Vagina (tissue), 2 donors: ENCODE measurements at regions not wholly inside any gene's neighbourhood (a gene's known extent, or its start where the extent isn't known, plus 50 kb on each side); places are given as distances from the start of the nearest gene placed in this dataset.

Experiments
- DNase-seq, 2 donors: peaks; one replicate each; pipeline ENCODE4 v3.0.0-alpha.2; 2017; ENCODE audit errors: extremely low spot score in 2 of 2
- H3K27ac ChIP-seq: fragments of 200-600 bp; sonication (generic); one replicate; pipeline ENCODE4 v1.5.1; 2019
- H3K27me3 ChIP-seq: fragments of 200-600 bp; sonication (generic); one replicate; pipeline ENCODE4 v1.5.1; 2019
- H3K36me3 ChIP-seq, 2 donors: fragments of 200-600 bp; sonication (generic); one replicate each; pipeline ENCODE4 v1.5.1; 2017 to 2019
- H3K4me1 ChIP-seq: fragments of 200-600 bp; sonication (generic); one replicate; pipeline ENCODE4 v1.5.1; 2019
- H3K4me3 ChIP-seq, 2 donors: fragments of 200-600 bp; sonication (generic); 1 replicate in 1 of 2; 2 replicates in 1 of 2; pipeline ENCODE4 v1.5.1; 2016 to 2019
- H3K9me3 ChIP-seq: fragments of 200-600 bp; sonication (generic); one replicate; pipeline ENCODE4 v1.5.1; 2019
- POLR2A ChIP-seq, 2 donors: fragments of 450-650 bp; IDR thresholded peaks; one replicate each; pipeline ENCODE4 v1.6.1; 2017; ENCODE audit warnings: antibody characterized with exemption in 2 of 2, mild to moderate bottlenecking in 2 of 2, moderate library complexity in 2 of 2
- POLR2AphosphoS5 ChIP-seq, 2 donors: sonication (generic); formaldehyde crosslinking; IDR thresholded peaks; one replicate each; pipeline ENCODE4 v1.9.0; 2017; ENCODE audit warnings: antibody characterized with exemption in 2 of 2, mild to moderate bottlenecking in 2 of 2, low read depth in 1 of 2; ENCODE audit not compliant: insufficient read depth in 1 of 2
- intact Hi-C: fragments of 100-400 bp; cut with DNase I; formaldehyde crosslinking; loops from one replicate; pipeline ENCODE4 v1.15.1; 2023
- TF ChIP-seq, protein P1 (sequence below), 3 experiments: fragments of 450-650 bp in 2 of 3; fragments of 200-600 bp in 1 of 3; sonication (generic) in 1 of 3; IDR thresholded peaks; one replicate each; pipeline ENCODE4 v1.5.1; 2017 to 2019; ENCODE audit warnings: antibody characterized with exemption in 3 of 3, mild to moderate bottlenecking in 2 of 3, moderate library complexity in 2 of 3

DNA sequence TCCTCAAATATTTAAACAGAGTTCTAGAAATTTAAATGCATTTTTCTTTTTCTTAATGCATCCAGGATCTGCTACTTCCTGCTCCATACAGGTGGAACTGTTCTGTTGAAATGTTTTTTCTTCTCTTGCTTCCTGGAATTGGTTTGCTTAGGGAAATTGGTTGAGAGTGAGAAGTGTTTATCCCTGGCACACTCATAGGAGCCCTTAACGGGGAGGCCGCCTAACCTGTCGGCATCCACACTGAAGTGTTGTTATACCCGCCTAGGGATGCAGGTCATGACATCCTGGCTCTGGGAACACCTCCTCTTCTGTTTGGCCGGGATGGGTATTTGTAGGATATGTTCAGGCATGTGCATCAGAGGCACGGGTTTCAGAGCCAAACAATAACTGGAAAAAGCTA lies 239.7 kb downstream of the GADD45G start:
- no peaks in the 10 kb centered on the region for H3K9me3 ChIP-seq
- intact Hi-C loops: loop anchor here (10.0 kb wide), 1 partner anchor 1710 kb away; no protein-coding TSS in a partner anchor
- no peak for DNase-seq
- no peak for TF ChIP-seq POLR2A (IDR thresholded peaks at IDR 0.05)
- TF ChIP-seq, protein P1, sequence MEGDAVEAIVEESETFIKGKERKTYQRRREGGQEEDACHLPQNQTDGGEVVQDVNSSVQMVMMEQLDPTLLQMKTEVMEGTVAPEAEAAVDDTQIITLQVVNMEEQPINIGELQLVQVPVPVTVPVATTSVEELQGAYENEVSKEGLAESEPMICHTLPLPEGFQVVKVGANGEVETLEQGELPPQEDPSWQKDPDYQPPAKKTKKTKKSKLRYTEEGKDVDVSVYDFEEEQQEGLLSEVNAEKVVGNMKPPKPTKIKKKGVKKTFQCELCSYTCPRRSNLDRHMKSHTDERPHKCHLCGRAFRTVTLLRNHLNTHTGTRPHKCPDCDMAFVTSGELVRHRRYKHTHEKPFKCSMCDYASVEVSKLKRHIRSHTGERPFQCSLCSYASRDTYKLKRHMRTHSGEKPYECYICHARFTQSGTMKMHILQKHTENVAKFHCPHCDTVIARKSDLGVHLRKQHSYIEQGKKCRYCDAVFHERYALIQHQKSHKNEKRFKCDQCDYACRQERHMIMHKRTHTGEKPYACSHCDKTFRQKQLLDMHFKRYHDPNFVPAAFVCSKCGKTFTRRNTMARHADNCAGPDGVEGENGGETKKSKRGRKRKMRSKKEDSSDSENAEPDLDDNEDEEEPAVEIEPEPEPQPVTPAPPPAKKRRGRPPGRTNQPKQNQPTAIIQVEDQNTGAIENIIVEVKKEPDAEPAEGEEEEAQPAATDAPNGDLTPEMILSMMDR (IDR thresholded peaks at IDR 0.05): no peak
- no peak for TF ChIP-seq POLR2AphosphoS5 (IDR thresholded peaks at IDR 0.05; ENCODE audit: insufficient read depth in 1 of 2, low read depth in 1 of 2)
- H3K4me1 ChIP-seq: no peaks in the 10 kb centered on the region
- H3K27me3 ChIP-seq: no peaks in the 10 kb centered on the region
- no peak overlapping the region for H3K4me3 ChIP-seq
- H3K36me3 ChIP-seq: no peaks in the 10 kb centered on the region
- no peak overlapping the region for H3K27ac ChIP-seq

DNA sequence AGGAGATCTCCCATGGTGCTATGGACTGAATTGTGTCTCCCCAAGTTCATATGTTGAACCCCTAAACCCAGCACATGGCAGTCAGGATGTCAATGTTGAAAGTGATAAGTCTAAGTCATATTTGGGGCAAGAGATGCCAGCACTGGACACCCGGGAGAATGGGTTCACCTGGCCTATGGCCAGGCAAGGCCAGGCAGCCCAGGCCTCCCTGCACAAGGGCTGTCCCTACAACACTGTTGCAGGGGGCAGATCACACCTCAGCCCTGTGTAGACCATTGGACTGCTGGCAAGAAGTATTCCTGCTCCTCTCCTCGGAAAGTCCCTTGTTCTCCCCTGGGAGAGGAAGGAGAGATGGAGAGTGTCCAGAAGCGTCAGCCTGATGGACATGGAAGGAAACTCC lies 240.5 kb downstream of the GADD45G start:
- Histone ChIP-seq H3K27ac (no peak overlapping the region), H3K4me3 (no peak overlapping the region), H3K4me1 (peaks cover under 1% of the 10 kb centered on the region), H3K36me3 (no peaks in the 10 kb centered on the region), H3K9me3 (no peaks in the 10 kb centered on the region), H3K27me3 (no peaks in the 10 kb centered on the region)
- intact Hi-C loops: loop anchor here (10.0 kb wide), 1 partner anchor 1709 kb away; no protein-coding TSS in a partner anchor
- TF ChIP-seq POLR2A (IDR thresholded peaks at IDR 0.05): no peak
- TF ChIP-seq, protein P1 (IDR thresholded peaks at IDR 0.05): no peak
- TF ChIP-seq POLR2AphosphoS5 (IDR thresholded peaks at IDR 0.05; ENCODE audit: insufficient read depth in 1 of 2, low read depth in 1 of 2): no peak
- peak in 1 of 2 donors; percentile 58 for DNase-seq

DNA sequence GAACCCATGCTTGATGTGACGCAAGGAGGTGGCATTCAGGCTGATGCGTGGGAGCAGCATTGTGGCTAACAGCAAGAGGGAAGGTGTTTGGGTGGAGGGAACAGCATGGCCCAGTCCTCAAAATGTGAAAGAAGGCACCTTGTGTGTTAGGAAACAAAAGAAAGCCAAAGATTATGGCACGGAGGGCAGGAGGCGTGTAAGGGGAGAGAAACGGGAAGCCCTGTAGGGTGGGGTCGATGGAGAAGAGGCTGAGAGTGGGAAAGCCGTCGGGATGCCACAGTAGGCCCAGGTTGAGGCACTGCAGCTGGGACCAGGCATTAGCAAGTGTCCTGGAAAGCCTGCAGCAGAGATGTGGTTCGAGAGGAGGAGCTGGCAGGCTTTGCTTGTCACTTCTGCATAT lies 241.1 kb downstream of the GADD45G start:
- peaks cover 6% of the 10 kb centered on the region for H3K4me1 ChIP-seq
- peak in 1 of 2 donors; percentile 91 for DNase-seq
- H3K27me3 ChIP-seq: no peaks in the 10 kb centered on the region
- no peaks in the 10 kb centered on the region for H3K36me3 ChIP-seq
- TF ChIP-seq POLR2A (IDR thresholded peaks at IDR 0.05): no peak
- intact Hi-C loops: loop anchor here (10.0 kb wide), 1 partner anchor 1709 kb away; no protein-coding TSS in a partner anchor
- H3K4me3 ChIP-seq: no peak overlapping the region
- H3K27ac ChIP-seq: no peak overlapping the region
- no peaks in the 10 kb centered on the region for H3K9me3 ChIP-seq

DNA sequence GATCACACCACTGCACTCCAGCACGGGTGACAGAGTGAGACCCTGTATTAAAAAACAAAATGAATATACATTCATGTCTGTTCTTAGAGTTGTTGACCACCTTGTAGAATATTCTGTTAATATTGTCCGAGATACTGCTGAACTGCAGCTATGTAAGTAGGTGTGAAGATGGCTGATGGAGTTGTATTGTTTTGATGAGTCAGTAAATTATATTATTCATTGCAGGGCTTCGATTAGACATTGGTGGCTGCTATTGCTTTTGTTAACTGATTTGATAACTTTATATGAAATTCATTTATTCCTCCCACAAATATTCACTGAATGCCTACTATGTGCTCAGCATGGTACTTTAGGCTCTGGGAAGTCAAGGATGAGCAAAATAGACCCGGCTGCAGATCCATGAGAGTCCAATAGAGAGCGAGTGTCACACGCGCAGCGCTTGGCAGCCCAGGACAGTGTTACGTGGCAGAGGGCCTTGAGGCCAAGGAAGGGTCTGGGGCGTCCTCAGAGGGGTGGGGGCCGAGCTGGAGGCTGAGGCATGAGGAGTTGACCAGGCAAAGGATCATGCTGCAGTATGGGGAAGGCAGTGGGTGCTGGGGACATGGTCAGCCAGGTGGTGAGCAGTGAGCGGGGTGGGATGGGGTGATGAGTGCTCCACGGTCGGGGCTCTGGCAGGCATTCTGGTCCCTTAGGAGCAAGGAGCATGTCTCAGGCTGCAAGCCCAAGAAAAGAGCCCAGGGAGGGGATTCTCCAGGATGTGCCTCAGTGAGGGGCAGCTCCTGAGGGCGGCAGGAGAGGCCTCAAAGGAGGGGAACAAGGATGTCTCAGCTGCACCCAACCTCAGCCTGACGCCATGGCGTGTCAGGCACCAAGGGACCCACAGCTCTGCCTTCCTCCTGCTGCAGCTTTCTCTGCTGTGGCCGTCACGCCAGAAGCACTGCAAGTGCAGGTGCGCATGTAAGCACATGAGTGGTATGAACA lies 243.5 kb downstream of the GADD45G start:
- no peaks in the 10 kb centered on the region for H3K9me3 ChIP-seq
- peaks cover 8% of the 10 kb centered on the region for H3K4me1 ChIP-seq
- DNase-seq: peak in 1 of 2 donors; percentile 65
- no peak overlapping the region for H3K27ac ChIP-seq
- intact Hi-C loops: loop anchor here (10.0 kb wide), 1 partner anchor 1706 kb away; no protein-coding TSS in a partner anchor
- H3K27me3 ChIP-seq: no peaks in the 10 kb centered on the region
- no peaks in the 10 kb centered on the region for H3K36me3 ChIP-seq
- H3K4me3 ChIP-seq: no peak overlapping the region
- no peak for TF ChIP-seq POLR2AphosphoS5 (IDR thresholded peaks at IDR 0.05; ENCODE audit: insufficient read depth in 1 of 2, low read depth in 1 of 2)
- TF ChIP-seq, protein P1 (IDR thresholded peaks at IDR 0.05): no peak
- no peak for TF ChIP-seq POLR2A (IDR thresholded peaks at IDR 0.05)

DNA sequence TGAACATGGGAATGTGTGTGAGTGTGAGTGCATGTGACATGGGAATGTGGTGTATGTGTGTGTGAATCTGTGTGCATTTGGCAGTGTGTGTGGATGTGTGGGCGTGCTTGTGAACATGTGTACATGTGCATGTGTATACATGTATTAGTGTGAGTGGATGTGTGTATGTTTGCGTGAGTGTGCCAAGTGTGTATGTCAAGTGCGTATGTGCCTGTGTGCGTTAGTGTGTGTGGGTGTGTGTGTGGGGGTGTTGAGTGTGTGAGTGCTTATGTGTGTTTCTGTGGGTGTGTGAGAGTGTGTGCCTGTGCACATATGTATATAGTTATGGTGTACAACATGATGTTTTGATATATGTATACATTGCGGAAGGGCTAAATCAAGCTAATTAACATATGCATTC lies 244.3 kb downstream of the GADD45G start:
- TF ChIP-seq POLR2A (IDR thresholded peaks at IDR 0.05) (no peak), POLR2AphosphoS5 (IDR thresholded peaks at IDR 0.05; ENCODE audit: insufficient read depth in 1 of 2, low read depth in 1 of 2) (no peak)
- TF ChIP-seq, protein P1 (IDR thresholded peaks at IDR 0.05): no peak
- intact Hi-C loops: loop anchor here (10.0 kb wide), 1 partner anchor 1706 kb away; no protein-coding TSS in a partner anchor
- H3K4me1 ChIP-seq: peaks cover 8% of the 10 kb centered on the region

More for the DNA sequence above, 244.3 kb downstream of the GADD45G start:
- H3K36me3 ChIP-seq: no peaks in the 10 kb centered on the region
- H3K27me3 ChIP-seq: no peaks in the 10 kb centered on the region
- H3K4me3 ChIP-seq: no peak overlapping the region
- H3K27ac ChIP-seq: no peak overlapping the region
- no peak for DNase-seq
- H3K9me3 ChIP-seq: no peaks in the 10 kb centered on the region
